ENCODE measurements at regions not wholly inside any gene's neighbourhood (a gene's known extent, or its start where the extent isn't known, plus 50 kb on each side); places are given as distances from the start of the nearest gene placed in this dataset.

- TF ChIP-seq CTCF (IDR thresholded peaks at IDR 0.05; ENCODE audit: insufficient read depth, low read depth, low read length) (no peak), EZH2 (IDR thresholded peaks at IDR 0.05; ENCODE audit: insufficient read depth, low read length) (no peak)
Measured at GRCh38 chr7:138400400-138400886, 59.6 kb upstream of the TRIM24 start.

Measured in astrocyte (in vitro differentiated cells and primary cell).